Gastroesophageal sphincter (tissue), 3 donors: ENCODE measurements at regions not wholly inside any gene's neighbourhood (a gene's known extent, or its start where the extent isn't known, plus 50 kb on each side); places are given as distances from the start of the nearest gene placed in this dataset.

Source experiments
- POLR2A ChIP-seq, 2 donors: fragments of 450-650 bp; IDR thresholded peaks; one replicate each; pipeline ENCODE4 v1.6.1; 2017; ENCODE audit warnings: antibody characterized with exemption in 2 of 2, mild to moderate bottlenecking in 2 of 2, moderate library complexity in 1 of 2
- POLR2AphosphoS5 ChIP-seq: sonication (generic); formaldehyde crosslinking; IDR thresholded peaks from one replicate; pipeline ENCODE4 v1.6.1; 2017; ENCODE audit warnings: antibody characterized with exemption
- TF ChIP-seq, protein P1 (sequence below), 4 experiments: fragments of 200-600 bp in 2 of 4; fragments of 450-650 bp in 2 of 4; sonication (generic) in 1 of 4; IDR thresholded peaks; one replicate each; pipeline ENCODE4 v1.5.1; 2017 to 2019; ENCODE audit warnings: antibody characterized with exemption in 4 of 4, mild to moderate bottlenecking in 2 of 4, moderate library complexity in 2 of 4

GRCh38 chr4:123858465-123858864, 461.9 kb downstream of the SPRY1 start:
- TF ChIP-seq POLR2A (IDR thresholded peaks at IDR 0.05): no peak
- TF ChIP-seq, protein P1, sequence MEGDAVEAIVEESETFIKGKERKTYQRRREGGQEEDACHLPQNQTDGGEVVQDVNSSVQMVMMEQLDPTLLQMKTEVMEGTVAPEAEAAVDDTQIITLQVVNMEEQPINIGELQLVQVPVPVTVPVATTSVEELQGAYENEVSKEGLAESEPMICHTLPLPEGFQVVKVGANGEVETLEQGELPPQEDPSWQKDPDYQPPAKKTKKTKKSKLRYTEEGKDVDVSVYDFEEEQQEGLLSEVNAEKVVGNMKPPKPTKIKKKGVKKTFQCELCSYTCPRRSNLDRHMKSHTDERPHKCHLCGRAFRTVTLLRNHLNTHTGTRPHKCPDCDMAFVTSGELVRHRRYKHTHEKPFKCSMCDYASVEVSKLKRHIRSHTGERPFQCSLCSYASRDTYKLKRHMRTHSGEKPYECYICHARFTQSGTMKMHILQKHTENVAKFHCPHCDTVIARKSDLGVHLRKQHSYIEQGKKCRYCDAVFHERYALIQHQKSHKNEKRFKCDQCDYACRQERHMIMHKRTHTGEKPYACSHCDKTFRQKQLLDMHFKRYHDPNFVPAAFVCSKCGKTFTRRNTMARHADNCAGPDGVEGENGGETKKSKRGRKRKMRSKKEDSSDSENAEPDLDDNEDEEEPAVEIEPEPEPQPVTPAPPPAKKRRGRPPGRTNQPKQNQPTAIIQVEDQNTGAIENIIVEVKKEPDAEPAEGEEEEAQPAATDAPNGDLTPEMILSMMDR (IDR thresholded peaks at IDR 0.05): no peak
- no peak for TF ChIP-seq POLR2AphosphoS5
